GM18951 (cell line): ENCODE measurements at regions not wholly inside any gene's neighbourhood (a gene's known extent, or its start where the extent isn't known, plus 50 kb on each side); places are given as distances from the start of the nearest gene placed in this dataset.
"Not testable (repeated sequence)": the region's sequence is repeated elsewhere in the genome, so short reads cannot be mapped to it uniquely, and the experiment has no call there.

Source experiments
- POLR2A ChIP-seq: IDR thresholded peaks from 4 replicates; pipeline ENCODE4 v1.6.1; 2011; ENCODE audit warnings: mild to moderate bottlenecking; ENCODE audit not compliant: insufficient read length, insufficient read depth; ENCODE audit errors: extremely low read depth
- in situ Hi-C: fragments of 300-500 bp; cut with MboI; formaldehyde crosslinking; loops from one replicate; pipeline ENCODE4 v1.12.0; 2022; ENCODE audit warnings: low sequenced_read_pairs, mixed read lengths, inconsistent platforms; ENCODE audit not compliant: unreplicated experiment

DNA sequence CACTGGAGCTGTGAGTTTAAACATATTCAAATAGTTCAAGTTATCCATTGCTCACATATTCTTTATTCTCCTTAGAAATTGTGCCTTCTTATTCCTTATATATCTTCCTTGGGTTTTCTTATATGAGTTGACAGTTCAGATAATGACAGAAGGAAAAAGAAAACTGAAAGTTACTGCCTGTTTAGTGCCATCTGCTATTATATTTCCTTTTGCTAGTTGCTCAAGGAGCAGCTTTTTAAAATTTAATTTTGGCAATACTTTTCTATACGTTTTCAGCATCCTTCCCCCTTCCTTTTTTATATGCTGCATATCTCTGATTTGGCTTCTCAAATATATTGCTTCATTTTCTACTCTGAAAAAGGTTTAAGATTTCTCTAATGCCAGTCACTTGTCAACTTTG, 903.1 kb upstream of the SPRY2 start:
- TF ChIP-seq POLR2A, result no peak
- in situ Hi-C loops, result no loop called here

DNA sequence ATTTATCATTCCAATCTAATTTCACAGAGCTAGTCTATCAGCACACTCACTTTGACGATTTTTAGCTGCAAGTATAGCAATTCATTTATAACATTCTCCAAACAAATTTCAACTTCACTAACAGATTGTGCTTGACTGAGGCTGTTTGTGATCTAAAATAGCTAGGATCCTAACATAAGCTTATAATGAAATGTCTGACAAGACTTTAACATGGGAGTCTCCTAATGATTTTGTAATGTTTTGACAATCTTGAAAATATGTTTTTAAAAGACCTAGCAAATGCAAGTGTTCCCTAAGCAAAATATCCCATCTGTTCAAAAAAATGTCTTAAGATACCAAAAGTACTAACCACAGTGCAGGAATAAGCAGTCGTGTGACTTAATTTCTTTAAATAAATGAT, 889.5 kb upstream of the SPRY2 start:
- no peak for TF ChIP-seq POLR2A
- in situ Hi-C loops, result no loop called here

DNA sequence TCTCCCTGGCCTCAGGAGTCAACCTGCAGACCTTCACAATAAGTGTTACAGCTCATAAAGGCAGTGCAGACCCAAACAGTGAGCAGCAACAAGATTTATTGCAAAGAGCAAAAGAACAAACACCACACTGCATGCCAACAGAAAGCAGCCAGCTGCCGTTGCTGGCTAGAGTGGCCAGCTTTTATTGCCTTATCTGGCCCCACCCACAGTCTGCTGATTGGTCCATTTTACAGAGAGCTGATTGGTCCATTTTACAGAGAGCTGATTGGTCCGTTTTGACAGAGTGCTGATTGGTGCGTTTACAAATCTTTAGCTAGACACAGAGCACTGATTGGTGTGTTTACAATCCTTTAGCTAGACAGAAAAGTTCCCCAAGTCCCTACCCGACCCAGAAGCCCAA, 885.9 kb upstream of the SPRY2 start:
- in situ Hi-C loops, result not testable (repeated sequence)

DNA sequence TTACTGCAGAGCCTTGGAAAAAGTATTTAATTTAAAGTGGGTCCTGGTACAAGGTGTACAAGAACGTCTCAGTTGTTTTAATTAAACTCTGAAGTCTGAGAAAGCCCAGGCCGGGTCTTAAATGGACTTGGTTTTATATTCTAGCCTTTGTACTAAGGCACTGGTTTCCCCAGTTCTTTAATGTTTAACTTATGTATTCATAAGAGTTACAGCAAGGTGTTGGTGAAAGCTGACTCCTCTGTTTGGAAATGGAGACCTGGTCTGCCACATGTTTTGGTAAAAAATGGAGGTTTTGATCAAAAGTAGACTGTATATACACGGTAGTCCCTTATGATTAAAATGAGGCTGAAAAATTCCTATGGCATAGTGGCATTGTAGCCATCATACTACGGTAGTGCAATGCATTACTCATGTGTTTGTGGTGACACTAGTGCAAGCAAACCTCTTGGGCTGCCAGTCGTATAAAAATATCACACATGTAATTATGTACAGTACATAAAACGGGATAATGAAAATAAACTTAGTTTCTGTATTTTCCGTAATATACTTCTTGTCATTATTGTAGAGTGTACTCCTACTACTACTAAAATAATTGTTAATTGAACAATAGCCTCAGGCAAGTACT, 883.4 kb upstream of the SPRY2 start:
- TF ChIP-seq POLR2A, result no peak
- in situ Hi-C loops, result no loop called here

DNA sequence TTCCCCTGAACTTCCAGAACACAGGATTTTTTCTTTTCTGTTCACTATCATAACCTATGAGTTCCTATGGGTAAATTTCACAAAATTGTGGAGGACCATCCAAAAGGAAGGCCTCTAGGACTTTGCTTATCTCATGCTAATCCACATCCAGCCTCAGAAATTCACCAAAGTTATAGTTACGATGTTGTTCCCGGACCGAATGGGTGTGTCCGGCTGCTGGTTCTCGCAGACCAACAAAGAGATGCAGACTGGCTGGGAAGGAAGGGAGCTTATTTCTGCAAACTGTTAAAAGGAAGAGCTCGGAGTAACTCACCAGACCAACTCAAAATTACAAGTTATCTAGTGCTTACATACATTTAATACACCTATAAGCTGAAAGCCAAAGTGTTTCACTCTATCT, 882.9 kb upstream of the SPRY2 start:
- no peak for TF ChIP-seq POLR2A
- in situ Hi-C loops, result no loop called here

DNA sequence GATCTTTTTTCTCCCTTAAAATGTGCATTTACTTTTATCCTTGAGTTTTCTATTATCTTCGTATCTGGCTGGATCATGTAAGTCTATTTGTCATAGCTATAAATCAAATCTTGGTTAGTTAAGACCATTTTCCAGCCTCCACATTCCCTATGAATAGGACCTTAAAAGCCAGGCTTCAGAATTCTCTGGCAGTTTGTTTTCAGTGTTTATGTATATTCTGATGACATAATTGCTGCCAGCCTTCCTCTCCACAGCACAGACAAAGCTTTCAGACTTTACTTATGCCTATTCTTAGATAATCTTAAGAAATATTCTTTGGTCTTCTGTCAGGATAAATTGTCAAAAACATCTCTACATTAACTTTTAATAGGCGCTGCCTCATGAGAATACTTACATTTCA, 870.8 kb upstream of the SPRY2 start:
- no peak for TF ChIP-seq POLR2A
- in situ Hi-C loops, result no loop called here

DNA sequence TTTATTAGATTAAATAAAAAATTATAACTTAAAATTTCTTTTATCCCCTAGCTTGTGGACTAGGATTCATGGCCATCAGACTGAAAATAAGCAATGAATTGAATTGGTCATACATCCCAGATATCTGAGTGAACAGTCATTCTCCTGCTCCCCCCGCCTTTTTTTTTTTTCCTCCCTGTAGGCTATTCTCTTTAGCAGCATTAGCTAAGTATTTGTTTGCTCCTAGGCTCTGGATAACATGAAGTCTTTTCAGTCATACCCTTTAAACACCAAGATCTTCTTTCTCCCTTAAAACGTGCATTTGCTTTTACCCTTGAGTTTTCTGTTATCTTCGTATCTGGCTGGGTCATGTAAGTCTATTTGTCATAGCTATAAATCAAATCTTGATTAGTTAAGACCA, 866.7 kb upstream of the SPRY2 start:
- in situ Hi-C loops, result no loop called here
- TF ChIP-seq POLR2A, result no peak

DNA sequence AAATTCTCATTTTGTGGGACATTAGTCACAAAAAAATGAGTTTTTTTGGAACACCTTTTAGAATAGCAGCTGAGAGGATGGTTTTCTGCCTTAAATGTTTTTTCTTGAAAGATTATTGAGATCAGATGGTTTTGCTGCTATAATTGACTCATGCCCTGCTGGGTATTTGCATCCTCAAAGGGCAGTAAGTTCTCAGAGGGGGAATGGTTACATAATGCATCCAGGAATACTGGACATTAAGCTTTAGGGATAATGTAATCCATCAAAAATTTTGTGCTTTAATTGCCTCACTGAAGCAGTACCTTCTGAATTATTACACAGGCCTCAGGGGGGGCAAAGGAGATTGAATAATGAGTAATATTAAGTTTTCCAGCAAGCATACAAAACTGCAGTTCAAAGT, 866.3 kb upstream of the SPRY2 start:
- in situ Hi-C loops, result no loop called here
- TF ChIP-seq POLR2A, result no peak

DNA sequence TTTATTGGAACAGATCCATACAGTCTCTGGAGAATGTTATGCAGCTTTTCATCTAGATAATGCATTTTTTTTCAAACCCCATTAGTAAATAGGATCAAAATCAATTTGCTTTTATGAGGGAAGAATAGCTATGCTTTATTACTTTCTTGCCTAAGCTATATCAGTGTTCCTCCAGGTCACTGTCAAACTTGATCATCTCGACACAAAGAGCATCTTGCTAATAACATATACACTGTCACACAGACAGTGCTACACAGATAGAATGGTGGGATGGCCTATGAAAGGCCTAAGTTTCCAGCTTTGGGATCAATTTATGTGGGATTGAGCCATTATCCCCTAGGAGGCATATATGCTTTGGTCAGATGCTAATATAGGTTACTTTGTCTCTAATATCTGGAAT, 862.9 kb upstream of the SPRY2 start:
- TF ChIP-seq POLR2A, result no peak
- in situ Hi-C loops, result no loop called here

DNA sequence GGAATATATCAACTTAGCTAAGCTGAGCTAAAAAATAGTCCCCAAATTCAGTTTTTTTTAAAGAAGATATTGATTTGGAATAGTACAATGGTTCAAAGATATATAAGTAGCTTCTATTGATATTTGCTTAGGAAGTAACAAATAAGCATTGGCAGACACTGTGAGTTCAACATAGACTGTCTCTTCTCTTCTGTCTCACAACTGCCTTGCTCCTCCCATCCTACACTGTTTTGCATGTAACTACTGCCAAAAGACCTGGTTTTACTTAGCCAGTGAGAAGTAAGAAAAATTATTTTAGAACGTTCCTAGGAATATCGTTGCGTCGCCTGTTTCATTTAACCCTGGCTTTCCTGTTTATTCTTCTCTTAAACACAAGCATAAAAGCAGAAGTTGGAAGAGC, 859.0 kb upstream of the SPRY2 start:
- TF ChIP-seq POLR2A, result no peak
- in situ Hi-C loops, result no loop called here

DNA sequence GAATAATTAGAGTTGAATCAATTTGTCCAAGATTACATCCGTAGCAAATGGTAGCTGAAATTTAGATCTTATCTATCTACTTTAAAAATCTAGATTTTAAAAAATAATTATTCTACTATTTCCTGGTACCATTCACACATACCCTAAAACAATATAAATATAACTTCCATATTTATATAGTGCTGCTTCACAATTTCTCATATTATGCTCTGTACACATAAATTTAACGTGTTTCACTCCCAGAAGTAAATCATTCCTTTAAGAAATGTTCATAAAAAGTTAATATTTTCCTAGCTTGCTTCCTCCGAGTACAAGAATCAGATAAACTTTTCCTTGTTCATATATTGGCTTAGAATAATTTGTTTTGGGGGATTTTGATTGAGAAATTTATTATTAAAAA, 857.0 kb upstream of the SPRY2 start:
- in situ Hi-C loops, result no loop called here
- no peak for TF ChIP-seq POLR2A

DNA sequence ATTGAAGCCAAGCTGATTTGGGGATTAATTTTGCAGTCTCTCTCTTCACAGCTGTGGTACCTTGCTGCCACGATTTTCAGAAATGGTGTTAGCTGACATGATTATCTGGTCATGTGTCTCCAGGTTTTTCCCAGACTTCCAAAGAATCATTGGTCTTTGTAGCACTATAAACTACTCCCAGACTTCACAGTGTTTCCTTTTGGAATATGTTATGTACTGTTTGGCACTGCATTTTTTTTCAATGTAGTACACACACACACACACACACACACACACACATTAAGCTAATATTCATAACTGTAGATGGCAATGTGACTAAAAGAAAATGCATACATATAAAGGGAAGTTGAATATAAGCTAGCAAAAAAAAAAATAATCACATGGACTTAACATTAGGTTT, 856.6 kb upstream of the SPRY2 start:
- TF ChIP-seq POLR2A, result no peak
- in situ Hi-C loops, result no loop called here

DNA sequence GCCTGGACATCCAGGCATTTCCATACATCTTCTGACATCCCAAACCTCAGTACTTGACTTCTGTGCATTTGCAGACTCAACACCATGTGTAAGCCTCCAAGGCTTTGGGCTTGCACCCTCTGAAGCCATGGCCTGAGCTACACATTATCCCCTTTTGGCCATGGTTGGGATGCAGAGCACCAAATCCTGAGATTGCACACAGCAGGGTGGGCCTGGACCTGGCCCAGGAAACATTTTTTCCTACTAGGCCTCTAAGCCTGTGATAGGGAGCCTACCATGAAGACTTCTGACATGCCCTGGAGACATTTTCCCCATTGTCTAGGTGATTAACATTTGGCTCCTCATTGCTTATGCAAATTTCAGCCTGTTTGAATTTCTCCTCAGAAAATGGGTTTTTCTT, 853.4 kb upstream of the SPRY2 start:
- TF ChIP-seq POLR2A, result no peak
- in situ Hi-C loops, result no loop called here

DNA sequence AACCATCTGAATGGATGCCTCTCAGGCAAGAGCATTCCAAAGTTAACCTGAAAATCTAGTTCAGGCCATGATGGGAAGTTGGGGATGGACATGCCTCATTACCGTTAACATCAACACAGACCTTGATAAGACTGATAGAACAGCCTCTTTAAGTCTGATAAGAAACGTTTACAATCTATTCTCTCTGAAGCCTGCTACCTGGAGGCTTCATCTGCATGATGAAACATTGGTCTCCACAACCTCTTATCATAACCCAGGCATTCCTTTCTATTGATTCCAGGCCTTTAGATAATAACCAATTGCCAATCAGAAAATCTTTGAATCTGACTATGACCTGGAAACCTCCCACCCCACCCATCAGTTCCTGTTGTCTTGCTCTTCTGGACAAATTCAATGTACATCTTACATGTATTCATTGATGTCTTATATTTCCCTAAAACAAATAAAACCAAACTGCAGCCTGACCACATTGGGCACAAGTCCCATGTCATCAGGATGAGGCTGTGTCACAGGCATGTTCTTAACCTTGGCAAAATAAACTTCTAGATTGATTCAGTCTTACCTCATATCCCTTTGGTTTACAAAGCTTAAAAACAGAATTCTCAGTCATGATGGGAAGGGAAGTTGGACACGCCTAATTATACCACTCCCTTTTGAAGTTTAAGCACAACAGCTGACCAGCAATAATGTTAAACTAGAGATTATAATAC, 843.8 kb upstream of the SPRY2 start:
- in situ Hi-C loops, result no loop called here

DNA sequence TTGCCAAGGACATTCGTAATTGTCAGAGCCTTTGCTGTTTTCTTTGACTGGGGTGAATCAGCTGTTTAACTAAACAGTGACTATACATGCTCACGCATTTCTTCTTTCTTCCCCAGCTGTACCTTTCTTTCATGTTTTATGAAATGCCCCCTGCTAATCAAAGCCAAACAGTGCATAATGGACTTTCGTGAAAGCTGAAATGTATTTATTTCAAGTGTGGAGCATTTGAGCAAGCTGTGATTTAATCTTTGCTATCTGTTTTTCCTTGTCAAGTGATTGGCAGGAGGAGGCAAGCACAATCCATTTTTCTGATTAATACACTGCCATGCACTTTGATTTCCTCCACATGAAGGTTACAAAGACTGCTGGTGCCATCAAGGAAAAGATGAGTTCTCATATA, 831.7 kb upstream of the SPRY2 start:
- in situ Hi-C loops, result no loop called here
- no peak for TF ChIP-seq POLR2A

More for the DNA sequence above, 843.8 kb upstream of the SPRY2 start:
- no peak for TF ChIP-seq POLR2A
